MCF 10A (cell line): ENCODE measurements at regions not wholly inside any gene's neighbourhood (a gene's known extent, or its start where the extent isn't known, plus 50 kb on each side); places are given as distances from the start of the nearest gene placed in this dataset.
"Not testable (repeated sequence)": the region's sequence is repeated elsewhere in the genome, so short reads cannot be mapped to it uniquely, and the experiment has no call there.

Source experiments
- BruUV-seq: library from RNA; stranded (reverse); fragments of 400-500 nt; replicated peaks from 2 replicates; lab custom pipeline; 2021; lab: Mats Ljungman, UMichigan
- CTCF ChIA-PET: fragments of 300-600 bp; sonication (Branson Sonifier 250); formaldehyde crosslinking; extraction: SDS; loops from one replicate; lab custom pipeline; 2021; ENCODE audit warnings: antibody characterized with exemption, inconsistent platforms; lab: Yijun Ruan, JAX
- POLR2A ChIA-PET: fragments of 300-600, 350-650 bp; sonication (Branson Sonifier 250); formaldehyde crosslinking; extraction: SDS; loops from one replicate; lab custom pipeline; 2020; ENCODE audit warnings: antibody characterized with exemption, inconsistent platforms; lab: Yijun Ruan, JAX
- DNase-seq: peaks from one replicate; pipeline ENCODE4 v3.0.0-alpha.2; 2018; ENCODE audit not compliant: unreplicated experiment
- H3K27ac Mint-ChIP-seq: one replicate; pipeline ENCODE4 v1.8.0; 2022; ENCODE audit warnings: mild to moderate bottlenecking, low read depth, mixed read lengths; ENCODE audit not compliant: unreplicated experiment
- H3K27me3 Mint-ChIP-seq: one replicate; pipeline ENCODE4 v1.8.0; 2022; ENCODE audit warnings: mixed read lengths; ENCODE audit not compliant: insufficient read depth, unreplicated experiment
- H3K36me3 Mint-ChIP-seq: one replicate; pipeline ENCODE4 v1.8.0; 2022; ENCODE audit warnings: mild to moderate bottlenecking, moderate library complexity, mixed read lengths; ENCODE audit not compliant: insufficient read depth, unreplicated experiment
- H3K4me1 Mint-ChIP-seq: one replicate; pipeline ENCODE4 v1.8.0; 2022; ENCODE audit warnings: mixed read lengths; ENCODE audit not compliant: insufficient read depth, unreplicated experiment
- H3K4me3 Mint-ChIP-seq: one replicate; pipeline ENCODE4 v1.8.0; 2022; ENCODE audit warnings: mild to moderate bottlenecking, moderate library complexity, mixed read lengths; ENCODE audit not compliant: unreplicated experiment
- H3K9me3 Mint-ChIP-seq: one replicate; pipeline ENCODE4 v1.8.0; 2022; ENCODE audit warnings: mixed read lengths; ENCODE audit not compliant: unreplicated experiment
- CTCF ChIP-seq: fragments of 200-600 bp; IDR thresholded peaks from one replicate; pipeline ENCODE4 v1.8.0; 2022; ENCODE audit warnings: antibody characterized with exemption, mild to moderate bottlenecking; ENCODE audit not compliant: unreplicated experiment
- intact Hi-C: fragments of 100-400 bp; cut with micrococcal nuclease; formaldehyde crosslinking; loops from 2 replicates; pipeline ENCODE4 v1.14.1; 2022

DNA sequence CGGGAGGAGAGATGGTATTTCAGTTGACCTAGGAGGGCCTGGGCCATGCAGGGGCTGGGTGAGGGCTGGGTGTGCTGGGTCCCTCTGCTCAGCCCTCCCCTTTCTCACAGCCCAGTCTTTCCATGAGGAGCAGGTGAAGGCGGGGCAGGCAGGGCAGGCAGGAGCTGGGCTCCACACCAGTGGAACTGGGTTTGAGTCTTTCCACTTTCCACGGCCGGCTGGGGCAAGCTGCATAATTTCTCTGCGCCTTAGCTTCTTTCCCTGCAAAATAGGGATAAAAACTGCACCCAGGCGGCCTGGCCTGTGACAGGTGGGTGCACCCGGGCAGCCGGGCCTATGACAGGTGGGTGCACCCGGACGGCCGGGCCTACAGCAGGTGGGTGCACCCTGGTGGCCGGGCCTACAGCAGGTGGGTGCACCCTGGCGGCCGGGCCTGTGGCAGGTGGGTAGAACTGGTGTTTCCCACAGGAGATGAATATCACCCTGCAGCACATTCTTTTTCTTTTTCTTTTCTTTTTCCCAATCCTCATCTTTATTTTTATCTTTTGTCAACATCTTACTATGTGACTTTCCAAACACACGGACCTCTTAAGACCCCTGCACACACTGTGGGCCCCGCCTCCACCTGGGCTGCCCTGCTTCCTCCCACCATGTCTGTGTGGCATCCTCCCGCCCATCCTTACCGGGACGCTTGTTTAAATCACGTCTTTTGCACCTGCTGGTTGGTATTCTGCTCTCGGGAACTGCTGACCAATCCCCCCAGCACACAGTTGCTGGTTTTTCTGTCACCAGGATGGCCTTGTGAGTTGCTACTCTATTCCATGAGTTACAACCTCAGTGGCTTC, 111.3 kb downstream of the NPIPB11 start:
- H3K9me3 Mint-ChIP-seq, H3K27ac Mint-ChIP-seq, H3K36me3 Mint-ChIP-seq, intact Hi-C loops, H3K4me1 Mint-ChIP-seq, DNase-seq, H3K4me3 Mint-ChIP-seq, H3K27me3 Mint-ChIP-seq, POLR2A ChIA-PET, BruUV-seq, CTCF ChIA-PET: not testable (repeated sequence)

GRCh38 chr16:29294400-29294933, 112.0 kb downstream of the NPIPB11 start:
- H3K4me3 Mint-ChIP-seq, H3K36me3 Mint-ChIP-seq, H3K9me3 Mint-ChIP-seq, H3K27me3 Mint-ChIP-seq, BruUV-seq, DNase-seq, H3K27ac Mint-ChIP-seq, POLR2A ChIA-PET, CTCF ChIA-PET, intact Hi-C loops, H3K4me1 Mint-ChIP-seq: not testable (repeated sequence)

- intact Hi-C loops, H3K9me3 Mint-ChIP-seq, H3K4me1 Mint-ChIP-seq, H3K27ac Mint-ChIP-seq, H3K4me3 Mint-ChIP-seq, POLR2A ChIA-PET, DNase-seq, CTCF ChIA-PET, H3K36me3 Mint-ChIP-seq, BruUV-seq, H3K27me3 Mint-ChIP-seq: not testable (repeated sequence)
These were observed 113.0 kb downstream of the NPIPB11 start for GRCh38 chr16:29293545-29293944.

- H3K27me3 Mint-ChIP-seq, H3K4me3 Mint-ChIP-seq, BruUV-seq, H3K4me1 Mint-ChIP-seq, intact Hi-C loops, DNase-seq, H3K36me3 Mint-ChIP-seq, H3K9me3 Mint-ChIP-seq, H3K27ac Mint-ChIP-seq, POLR2A ChIA-PET, CTCF ChIA-PET: not testable (repeated sequence)
These were observed 113.5 kb downstream of the NPIPB11 start for GRCh38 chr16:29292952-29293471.

DNA sequence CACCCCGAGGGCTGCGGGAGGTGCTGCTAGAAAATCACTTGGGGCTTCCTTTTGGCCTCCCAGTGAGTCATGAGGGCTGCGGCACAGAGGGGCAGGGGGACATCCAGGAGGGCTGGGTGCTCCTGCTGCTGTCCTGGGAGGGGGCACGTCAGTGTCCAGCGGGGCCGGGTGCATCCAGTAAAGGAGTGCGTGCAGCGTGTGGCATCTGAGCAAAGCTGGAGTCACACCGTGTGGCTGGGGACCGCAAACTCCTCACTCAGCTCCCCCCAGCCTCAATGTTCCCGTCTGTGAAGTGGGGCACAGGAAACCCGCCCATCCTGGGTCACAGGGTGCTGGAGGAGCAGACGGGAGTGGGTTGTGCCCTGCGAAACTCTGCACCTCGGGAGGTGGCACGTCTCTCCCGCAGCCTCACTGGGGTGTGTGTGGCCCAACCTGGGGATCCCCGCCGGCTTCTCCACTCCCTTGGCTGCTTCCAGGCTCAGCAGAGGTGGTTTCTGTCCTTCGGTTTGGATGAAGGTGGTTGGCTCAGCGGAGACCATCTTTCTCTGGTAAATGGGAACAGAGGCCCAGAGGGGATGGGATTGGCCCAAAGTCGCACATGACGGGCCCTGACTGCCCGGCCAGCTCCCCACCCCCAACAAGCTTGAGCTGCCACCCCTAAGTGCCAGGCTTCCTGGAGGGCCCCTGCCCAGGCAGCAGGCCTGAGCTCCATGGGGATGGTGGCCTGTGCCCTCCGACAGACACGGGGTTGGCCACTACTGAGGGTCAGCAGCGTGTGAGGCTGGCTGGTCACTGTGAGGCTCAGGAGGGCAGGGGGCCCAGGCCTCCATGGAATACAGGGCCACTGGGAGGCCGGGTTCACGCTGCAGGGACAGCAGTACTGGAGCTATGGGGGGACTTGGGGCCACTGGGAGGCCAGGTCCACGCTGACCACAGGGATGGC, 114.9 kb downstream of the NPIPB11 start:
- POLR2A ChIA-PET, DNase-seq: not testable (repeated sequence)

GRCh38 chr16:29290631-29291247, 115.8 kb downstream of the NPIPB11 start:
- Mint-ChIP-seq H3K4me1 (peaks cover 7% of the 10 kb centered on the region), H3K4me3 (peak overlapping the region; percentile 25), H3K27me3 (no peaks in the 10 kb centered on the region), H3K36me3 (no peaks in the 10 kb centered on the region), H3K9me3 (no peaks in the 10 kb centered on the region), H3K27ac (no peak overlapping the region)
- DNase-seq, result peak; percentile 100
- ChIA-PET POLR2A (no interaction called here), CTCF (no interaction called here)
- BruUV-seq, result no TSS peak
- intact Hi-C loops, result no loop called here
- TF ChIP-seq CTCF, result no peak

More for the DNA sequence above, 114.9 kb downstream of the NPIPB11 start:
- H3K4me3 Mint-ChIP-seq, result peak overlapping the region; percentile 25
- H3K27me3 Mint-ChIP-seq, intact Hi-C loops, H3K27ac Mint-ChIP-seq, H3K9me3 Mint-ChIP-seq, H3K4me1 Mint-ChIP-seq, H3K36me3 Mint-ChIP-seq, BruUV-seq, CTCF ChIA-PET: not testable (repeated sequence)

- H3K4me3 Mint-ChIP-seq, H3K9me3 Mint-ChIP-seq, H3K4me1 Mint-ChIP-seq, DNase-seq, POLR2A ChIA-PET, CTCF ChIA-PET, H3K36me3 Mint-ChIP-seq, H3K27ac Mint-ChIP-seq, intact Hi-C loops, H3K27me3 Mint-ChIP-seq, BruUV-seq: not testable (repeated sequence)
These were observed 116.8 kb downstream of the NPIPB11 start for GRCh38 chr16:29289516-29290239.
